VCaP (cell line): ENCODE measurements at regions not wholly inside any gene's neighbourhood (a gene's known extent, or its start where the extent isn't known, plus 50 kb on each side); places are given as distances from the start of the nearest gene placed in this dataset.

Experiments
- H3K27ac ChIP-seq: fragments of 450-650 bp; 2 replicates; pipeline ENCODE4 v1.5.1; 2017
- CTCF ChIP-seq: fragments of 450-650 bp; conservative IDR thresholded peaks from 2 replicates; pipeline ENCODE4 v1.5.1; 2017; ENCODE audit warnings: mild to moderate bottlenecking, moderate library complexity

GRCh38 chr6:81326881-81327561, 425.5 kb downstream of the TENT5A start:
- no peak overlapping the region for H3K27ac ChIP-seq
- TF ChIP-seq CTCF: no peak

- no peak for TF ChIP-seq CTCF
- no peak overlapping the region for H3K27ac ChIP-seq
Observed at GRCh38 chr6:81309811-81310210, 442.7 kb downstream of the TENT5A start.

GRCh38 chr6:81308577-81309279, 443.8 kb downstream of the TENT5A start:
- no peak overlapping the region for H3K27ac ChIP-seq

GRCh38 chr6:81307651-81308214, 444.7 kb downstream of the TENT5A start:
- no peak for TF ChIP-seq CTCF
- no peak overlapping the region for H3K27ac ChIP-seq

More at GRCh38 chr6:81308577-81309279, 443.8 kb downstream of the TENT5A start:
- TF ChIP-seq CTCF: no peak

GRCh38 chr6:81304466-81304865, 448.0 kb downstream of the TENT5A start:
- H3K27ac ChIP-seq: no peak overlapping the region
- TF ChIP-seq CTCF: no peak

- no peak for TF ChIP-seq CTCF
- no peak overlapping the region for H3K27ac ChIP-seq
Observed at GRCh38 chr6:81300961-81301360, 451.5 kb downstream of the TENT5A start.

- no peak overlapping the region for H3K27ac ChIP-seq
- TF ChIP-seq CTCF: no peak
Observed at GRCh38 chr6:81298751-81299150, 453.7 kb downstream of the TENT5A start.
